CD4-positive, alpha-beta T cell treated with Interleukin-6 for 4 hours (primary cell): ENCODE measurements at regions not wholly inside any gene's neighbourhood (a gene's known extent, or its start where the extent isn't known, plus 50 kb on each side); places are given as distances from the start of the nearest gene placed in this dataset.
A peak's percentile ranks its signal among the peaks of the same experiment; 100 is the strongest.
"Not testable (repeated sequence)": the region's sequence is repeated elsewhere in the genome, so short reads cannot be mapped to it uniquely, and the experiment has no call there.

Experiments used
- DNase-seq: peaks from one replicate; pipeline ENCODE4 v3.0.0-alpha.2; 2020; ENCODE audit warnings: mixed read lengths

DNA sequence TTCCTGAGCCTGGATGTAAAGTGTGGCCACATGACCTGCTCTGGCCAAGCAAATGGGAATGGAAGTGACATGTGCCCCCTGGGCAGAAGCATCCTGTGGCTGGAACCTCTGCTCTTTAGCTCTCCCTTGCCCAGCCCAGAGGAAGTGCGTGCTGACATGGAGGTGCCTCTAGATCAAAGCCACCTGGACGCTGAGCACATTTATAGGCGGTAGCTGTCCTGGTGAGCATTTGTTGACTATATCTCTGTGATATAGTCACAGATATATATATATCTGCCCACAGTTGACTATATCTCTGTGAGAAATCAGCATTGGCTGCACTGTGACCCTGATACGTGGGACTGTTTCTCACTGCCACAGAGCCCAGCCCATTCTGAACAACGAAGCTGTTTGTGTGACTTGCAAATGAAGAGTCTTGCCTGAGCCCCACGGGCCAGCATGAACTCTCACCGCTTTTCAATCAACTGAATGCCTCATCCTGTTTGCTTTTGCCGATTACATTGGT is 118.8 kb downstream of the C16orf95 start:
- no peak for DNase-seq

DNA sequence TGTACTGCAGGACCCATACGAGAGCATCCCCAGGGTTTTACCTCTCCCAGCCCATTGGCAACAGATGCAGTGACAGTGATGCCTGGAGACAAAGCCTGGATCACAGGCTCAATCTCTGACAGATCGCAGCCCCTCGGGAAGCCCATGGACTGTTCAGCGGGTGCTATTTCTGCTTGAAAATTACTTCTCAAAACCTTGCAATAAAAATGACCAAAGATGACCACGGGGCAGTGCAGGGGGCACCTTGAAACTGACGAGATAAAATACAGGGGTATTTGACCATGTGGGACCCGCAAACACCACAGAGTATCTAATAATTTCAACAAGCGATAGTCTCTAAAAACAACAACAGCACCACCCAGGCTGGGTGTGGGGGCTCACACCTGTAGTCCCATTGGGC is 118.3 kb downstream of the C16orf95 start:
- no peak for DNase-seq

DNA sequence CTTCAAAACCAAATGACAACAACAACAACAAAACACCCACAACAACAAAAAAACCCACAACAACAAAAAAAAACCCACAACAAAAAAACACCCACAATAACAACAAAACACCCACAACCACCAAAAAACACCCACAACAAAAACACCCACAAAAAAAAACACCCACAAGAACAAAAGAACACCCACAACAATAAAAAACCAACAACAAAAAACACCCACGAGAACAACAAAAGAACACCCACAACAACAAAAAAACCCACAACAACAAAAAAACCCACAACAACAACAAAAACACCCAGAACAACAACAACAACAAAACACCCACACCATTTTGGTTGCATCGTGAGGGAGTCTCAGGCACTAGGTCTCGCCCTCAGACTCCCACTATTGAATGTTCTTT is 117.8 kb downstream of the C16orf95 start:
- DNase-seq = no peak

DNA sequence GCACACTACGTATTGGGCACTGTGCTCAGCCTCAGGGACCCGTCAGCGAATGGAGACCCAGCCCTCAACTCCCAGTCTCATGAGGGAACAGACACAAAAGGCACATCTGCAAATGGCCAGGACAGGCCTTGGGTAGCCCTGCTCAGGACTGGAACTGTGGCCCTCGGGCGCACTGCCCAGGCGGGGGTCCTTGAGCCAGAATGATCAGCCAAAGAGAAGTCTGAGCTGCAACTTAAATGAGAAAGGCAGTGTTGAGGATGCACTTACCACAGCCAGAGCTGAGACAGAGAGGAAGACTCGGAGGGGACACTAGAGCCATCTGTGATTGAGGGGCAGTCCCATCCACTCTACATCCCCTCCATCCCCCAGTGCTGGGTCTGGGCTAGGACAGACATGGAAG is 117.3 kb downstream of the C16orf95 start:
- DNase-seq = no peak

DNA sequence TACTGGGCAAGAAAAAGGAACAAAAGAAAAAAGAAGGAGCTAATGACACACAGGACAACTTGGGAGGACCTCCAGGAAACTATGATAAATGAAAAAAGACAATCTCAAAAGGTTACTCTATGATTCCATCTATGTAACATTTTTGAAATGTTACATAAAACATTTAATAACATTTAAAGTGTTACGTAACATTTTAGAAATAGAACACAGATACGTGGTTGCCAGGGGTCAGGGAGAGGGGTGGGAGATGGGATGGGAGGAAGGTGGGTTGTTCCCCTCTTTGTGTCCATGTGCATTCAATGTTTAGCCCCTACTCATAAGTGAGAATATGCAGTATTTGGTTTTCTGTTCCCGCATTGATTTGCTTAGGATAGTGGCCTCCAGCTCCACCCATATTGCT is 116.6 kb downstream of the C16orf95 start:
- DNase-seq = no peak

DNA sequence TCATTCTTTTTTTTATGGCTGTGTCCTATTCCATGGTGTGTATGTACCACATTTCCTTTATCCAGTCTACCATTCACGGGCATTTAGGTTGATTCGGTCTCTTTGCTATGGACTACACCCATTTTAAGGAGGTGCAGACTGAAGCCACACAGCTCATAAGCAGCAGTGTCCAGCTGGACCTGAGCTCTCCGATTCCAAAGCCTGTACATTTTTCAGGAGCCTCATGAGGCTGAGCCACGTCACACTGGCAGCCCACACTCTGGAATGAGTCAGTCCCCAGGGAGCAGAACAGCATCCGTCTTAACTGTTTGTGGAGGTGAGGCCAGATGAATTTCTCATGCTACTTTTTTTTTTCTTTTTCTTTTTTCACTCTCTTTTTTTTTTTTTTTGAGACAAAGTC is 116.1 kb downstream of the C16orf95 start:
- no peak for DNase-seq

DNA sequence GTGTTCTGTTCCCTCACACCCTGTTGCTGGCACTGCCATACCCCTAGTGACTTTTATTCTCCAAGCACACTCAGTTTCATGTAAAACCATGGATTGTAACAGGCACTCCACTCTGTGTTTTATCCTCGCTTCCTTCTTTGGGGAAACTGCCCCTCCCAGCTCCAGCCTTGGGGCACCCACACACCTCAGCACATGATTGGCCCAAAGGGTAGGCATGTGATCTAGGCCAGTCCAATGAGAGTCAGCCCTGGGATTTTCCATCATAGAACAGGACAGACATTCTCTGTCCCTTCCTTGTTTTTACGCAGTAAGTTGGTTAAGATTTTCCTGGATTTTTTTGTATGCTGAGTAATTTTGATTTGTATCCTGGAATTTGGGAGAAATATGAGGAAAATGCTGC is 115.4 kb downstream of the C16orf95 start:
- DNase-seq = no peak

DNA sequence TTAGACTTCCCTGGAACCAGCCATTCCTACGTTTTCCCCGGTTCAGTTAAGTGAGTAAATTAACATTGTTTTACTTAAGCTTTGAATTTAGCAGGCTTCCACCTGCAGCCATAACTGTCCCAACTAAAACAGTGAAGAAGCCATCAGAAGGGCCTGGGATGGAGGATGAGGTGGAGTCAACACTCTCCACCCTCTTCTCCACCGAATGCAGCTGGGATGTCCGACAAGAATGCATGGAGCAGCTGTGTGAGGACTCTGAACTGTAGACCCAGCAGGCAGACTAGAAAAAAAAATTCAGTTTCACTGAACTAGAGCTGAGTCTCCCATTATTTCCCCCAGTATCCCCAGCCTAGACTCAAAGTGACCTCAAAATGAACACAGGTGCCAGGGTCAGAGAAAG is 114.8 kb downstream of the C16orf95 start:
- no peak for DNase-seq

DNA sequence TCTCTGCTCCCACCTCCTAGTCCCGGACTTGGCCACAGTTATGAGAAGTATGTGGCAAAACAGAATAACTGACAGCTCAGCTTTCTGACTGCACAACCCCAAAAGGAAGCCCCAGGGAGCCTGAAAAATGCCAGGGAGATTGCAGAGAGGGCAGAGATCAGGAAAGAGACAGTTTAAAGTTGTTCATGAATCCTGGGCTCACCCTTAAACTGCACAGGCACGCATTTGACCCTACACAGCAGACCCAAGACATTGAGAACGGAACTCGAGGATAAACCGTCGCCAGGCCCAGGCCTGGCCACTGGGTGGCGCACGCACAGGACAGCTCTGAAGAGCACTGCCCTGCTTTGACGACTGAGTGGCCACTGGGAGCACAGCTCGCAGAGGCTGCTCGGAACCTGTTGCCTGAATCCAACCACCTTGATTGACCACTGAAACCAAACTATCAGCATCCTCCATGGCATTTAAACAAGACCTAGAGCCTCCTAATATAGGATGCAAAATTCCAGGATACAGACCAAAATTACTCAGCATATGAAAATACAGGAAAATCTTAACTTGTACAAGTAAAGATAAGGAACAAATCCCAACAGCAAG is 114.0 kb downstream of the C16orf95 start:
- DNase-seq = peak; percentile 39

DNA sequence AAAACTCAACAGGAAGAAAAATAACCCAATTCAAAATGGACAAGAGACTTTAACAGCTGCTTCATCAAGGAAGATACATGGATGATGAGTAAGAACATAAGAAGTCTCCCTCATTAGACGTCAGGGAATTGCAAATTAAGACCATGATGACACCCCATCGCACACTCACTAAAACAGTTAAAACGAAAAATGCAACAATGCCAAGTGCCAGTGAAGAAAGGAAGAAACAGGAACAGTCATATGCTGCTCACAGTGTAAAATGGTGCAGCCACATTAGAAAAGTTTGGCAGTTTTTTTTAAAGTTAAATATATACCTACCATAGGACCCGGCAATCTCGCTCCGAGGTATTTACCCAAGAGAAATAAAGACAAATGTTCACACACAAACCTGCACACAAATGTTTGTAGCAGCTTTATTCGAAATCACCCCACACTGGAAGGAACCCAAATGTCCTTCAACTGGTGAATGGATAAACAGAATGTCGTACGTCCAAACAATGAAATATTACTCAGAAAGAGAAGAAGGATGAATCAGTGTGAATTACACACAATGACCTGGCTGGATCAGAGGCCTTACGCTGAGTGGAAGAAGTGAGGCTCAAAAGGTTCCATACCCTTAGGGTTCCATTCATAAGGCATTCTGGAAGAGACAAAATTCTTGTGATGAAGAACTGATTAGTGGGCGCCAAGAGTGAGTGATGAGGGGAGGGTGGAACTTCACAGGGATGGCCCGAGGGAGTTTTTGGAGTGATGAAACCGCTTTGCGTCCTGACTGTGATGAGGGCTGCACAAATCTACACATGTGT is 110.3 kb downstream of the C16orf95 start:
- no peak for DNase-seq

DNA sequence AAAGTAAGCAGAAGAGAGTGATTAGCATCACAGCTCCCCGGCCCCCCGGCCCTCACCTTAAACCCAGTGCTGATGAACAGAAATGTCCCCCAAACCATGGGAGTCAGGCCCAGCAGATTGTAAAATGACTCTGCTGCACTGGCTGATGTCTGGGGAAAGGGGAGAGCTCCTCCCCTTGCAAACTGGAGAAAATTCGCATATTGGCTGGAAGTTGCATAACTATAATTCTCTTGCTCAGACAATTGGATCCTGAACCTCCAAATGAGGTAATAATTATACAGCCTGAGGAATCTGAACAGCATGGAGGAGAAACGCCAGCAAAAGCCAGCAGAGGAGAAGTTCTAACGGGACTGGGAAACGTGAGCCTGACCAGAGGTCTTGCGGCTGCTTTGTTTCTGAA is 109.7 kb downstream of the C16orf95 start:
- no peak for DNase-seq

DNA sequence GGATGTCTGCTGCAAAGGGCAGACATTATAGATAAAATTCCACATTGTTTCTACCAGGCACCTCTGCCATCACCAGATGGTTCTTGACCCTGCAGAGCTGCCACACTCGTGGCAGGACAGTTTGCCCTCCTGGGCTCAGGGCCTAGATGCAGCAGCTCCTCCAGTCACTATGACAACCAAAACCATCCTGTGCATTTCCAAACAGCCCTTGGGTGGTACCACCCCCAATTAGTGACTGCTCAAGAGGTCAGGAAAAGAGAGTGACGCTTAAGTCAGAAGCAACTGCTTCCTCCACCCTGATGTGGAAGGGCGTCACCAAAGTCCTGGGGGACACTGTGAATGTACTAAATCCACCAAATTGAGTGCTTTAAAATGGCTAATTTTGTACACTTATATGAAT is 109.2 kb downstream of the C16orf95 start:
- DNase-seq = no peak

DNA sequence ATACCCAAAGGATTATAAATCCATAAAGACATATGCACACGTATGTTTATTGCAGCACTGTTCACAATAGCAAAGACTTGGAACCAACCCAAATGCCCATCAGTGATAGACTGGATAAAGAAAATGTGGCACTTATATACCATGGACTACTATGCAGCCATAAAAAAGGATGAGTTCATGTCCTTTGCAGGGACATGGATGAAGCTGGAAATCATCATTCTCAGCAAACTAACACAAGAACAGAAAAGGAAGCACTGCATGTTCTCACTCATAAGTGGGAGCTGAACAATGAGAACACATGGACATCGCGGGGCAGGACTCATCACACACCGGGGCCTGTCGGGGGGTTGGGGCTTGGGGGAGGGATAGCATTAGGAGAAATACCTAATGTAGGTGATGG is 108.2 kb downstream of the C16orf95 start:
- not testable (repeated sequence) for DNase-seq

DNA sequence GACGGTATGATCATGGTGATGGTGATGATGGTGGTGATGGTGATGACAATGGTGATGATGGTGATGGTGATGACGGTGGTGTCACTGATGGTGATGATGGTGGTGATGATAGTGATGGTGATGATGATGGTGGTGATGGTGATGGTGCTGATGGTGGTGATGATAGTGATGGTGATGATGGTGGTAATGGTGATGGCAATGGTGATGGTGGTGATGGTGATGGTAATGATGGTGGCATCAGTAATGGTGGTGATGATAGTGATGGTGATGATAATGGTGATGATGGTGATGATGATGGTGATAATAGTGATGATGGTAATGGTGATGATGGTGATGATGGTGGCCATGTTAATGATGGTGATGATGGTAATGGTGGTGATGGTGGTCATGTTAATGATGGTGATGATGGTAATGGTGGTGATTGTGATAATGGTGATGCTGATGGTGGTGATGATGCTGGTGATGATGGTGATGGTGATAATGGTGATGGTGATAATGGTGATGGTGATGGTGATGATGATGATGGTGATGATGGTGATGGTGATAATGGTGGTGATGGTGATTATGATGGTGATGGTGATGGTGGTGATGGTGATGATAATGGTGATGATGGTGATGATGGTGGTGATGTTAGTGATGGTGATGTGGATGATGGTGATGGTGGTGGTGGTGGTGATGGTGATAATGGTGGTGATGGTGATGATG is 107.2 kb downstream of the C16orf95 start:
- no peak for DNase-seq

DNA sequence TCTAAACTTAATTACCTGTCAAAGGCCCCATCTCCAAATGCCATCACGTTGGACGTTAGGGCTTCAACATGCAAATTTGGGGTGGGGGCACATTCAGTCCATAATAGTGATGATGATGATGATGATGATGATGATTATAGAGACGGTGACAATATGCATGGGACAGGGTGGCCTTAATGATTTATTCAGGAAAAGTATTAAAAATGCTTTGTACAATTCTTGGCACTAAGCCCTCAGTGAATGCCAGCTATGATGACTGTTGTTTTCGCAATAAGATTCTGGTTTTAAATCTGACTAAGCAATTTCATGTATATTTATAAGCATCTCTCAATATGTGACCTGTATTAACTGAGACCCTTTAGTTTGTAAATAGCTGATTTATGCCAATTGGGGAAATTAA is 106.3 kb downstream of the C16orf95 start:
- no peak for DNase-seq

DNA sequence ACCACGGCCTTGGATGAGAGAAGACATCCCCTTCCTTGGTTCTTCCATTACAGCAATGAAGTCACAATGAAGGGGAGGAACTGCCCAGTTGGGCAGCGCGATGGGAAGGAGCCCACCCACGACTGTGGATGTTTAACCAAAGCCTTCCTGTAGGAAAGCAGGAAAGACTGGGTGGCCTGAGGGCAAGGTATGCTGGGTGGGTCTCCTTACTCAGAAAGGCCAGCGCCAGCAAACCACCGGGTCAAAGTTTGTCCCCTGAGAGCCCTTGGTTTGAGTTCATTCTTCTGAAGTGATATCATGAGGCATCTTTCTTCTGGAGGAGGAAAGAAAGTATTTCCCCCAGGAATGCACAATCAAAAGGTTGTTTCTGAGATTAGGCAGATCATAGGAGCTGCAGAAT is 105.2 kb downstream of the C16orf95 start:
- DNase-seq = no peak

DNA sequence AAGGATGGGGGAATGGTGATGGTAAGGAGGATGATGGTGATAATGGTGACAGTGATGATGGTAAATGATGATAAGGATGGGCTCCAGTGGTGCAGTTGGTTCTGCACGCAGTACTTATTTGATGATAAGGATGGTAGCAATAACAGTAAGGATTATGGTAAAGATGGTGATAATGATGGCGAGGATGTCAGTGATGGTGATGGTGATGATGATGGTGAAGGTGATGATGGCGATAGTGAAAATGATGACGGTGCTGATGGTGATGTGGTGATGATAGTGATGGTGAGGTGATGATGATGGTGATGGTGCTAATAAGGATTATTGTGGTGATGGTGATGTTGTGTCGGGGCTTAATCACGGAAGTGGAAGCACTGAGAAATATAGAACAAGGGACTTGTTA is 103.7 kb downstream of the C16orf95 start:
- DNase-seq = no peak

DNA sequence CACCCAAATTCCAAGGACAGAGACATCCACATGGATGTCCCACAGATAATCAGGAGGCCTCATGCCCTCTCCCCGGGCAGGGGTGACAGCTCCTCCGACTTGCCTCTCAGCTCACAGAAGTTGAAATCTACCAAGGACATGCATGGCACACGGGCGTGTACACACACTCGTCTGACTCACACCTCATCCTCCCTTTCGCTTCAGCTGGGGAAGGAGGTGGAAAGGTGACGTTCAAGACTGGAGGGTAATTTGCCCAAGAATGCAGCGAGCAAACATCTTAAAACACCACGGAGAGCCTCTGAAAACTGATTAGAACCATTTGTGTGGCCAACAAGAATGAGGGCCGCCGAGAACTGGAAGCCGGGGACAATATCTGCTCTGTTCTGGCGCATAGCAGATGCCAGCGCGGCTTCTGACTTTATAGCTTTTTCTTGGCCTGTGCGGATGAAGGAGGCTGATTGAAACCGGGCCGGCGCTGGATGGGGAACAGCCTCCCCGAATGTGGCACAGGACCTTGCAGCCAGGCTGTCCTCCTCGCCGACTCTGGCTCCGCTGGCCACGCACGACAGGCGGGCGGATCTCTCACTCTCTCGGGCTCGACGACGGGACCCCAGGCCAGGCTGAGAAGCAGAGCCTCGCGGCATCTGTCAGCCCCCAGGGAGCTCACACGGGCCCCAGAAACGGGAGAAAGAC is 100.9 kb downstream of the C16orf95 start:
- DNase-seq = no peak

DNA sequence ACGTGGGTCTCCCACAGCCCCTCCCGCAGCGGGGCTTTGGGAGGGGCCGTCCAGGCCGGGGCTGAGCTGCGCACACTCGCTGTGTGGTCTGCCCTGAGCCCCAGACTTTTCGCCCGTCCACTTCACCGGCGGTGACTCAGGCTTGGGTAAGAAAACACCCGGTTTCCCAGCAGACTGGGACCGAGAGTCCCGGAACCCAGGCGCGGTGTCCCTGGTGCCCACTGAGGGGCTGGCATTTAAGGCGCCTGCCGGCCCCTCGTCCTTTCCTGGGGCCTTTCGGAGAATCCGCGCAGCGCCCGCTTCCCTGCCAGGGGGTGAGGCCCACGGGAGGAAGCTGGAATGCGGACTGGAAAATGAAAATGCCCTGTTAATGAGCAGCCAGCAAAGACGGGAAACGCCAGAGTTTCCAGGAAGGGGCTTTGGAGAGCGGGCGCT is 100.3 kb downstream of the C16orf95 start:
- no peak for DNase-seq

DNA sequence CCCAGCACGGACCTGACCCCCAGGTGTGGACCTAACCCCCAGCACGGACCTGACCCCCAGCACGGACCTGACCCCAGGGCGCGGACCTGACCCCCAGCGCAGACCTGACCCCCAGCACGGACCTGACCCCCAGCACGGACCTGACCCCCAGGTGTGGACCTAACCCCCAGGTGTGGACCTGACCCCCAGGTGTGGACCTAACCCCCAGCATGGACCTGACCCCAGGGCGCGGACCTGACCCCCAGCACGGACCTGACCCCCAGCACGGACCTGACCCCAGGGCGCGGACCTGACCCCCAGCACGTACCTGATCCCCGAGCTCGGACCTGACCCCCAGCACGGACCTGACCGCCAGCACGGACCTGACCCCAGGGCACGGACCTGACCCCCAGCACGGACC is 99.4 kb downstream of the C16orf95 start:
- not testable (repeated sequence) for DNase-seq

DNA sequence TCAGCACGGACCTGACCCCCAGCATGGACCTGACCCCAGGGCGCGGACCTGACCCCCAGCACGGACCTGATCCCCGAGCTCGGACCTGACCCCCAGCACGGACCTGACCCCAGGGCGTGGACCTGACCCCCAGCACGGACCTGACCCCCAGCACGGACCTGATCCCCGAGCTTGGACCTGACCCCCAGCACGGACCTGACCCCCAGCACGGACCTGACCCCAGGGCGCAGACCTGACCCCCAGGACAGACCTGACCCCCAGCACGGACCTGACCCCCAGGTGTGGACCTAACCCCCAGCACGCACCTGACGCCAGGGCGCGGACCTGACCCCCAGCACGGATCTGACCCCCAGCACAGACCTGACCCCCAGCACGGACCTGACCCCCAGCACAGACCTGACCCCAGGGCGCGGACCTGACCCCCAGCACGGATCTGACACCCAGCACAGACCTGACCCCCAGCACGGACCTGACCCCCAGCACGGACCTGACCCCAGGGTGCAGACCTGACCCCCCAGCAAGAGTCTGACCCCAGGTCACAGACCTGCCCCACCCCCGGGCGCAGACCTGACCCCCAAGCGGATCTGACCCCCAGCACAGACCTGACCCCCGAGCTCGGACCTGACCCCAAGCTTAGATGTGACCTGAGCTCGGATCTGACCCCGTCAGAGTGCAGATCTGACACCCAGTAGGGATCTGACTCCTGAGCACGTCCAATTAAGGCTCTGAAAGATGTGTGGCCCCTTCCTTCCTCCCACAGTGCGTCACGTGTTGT is 98.7 kb downstream of the C16orf95 start:
- DNase-seq = no peak

DNA sequence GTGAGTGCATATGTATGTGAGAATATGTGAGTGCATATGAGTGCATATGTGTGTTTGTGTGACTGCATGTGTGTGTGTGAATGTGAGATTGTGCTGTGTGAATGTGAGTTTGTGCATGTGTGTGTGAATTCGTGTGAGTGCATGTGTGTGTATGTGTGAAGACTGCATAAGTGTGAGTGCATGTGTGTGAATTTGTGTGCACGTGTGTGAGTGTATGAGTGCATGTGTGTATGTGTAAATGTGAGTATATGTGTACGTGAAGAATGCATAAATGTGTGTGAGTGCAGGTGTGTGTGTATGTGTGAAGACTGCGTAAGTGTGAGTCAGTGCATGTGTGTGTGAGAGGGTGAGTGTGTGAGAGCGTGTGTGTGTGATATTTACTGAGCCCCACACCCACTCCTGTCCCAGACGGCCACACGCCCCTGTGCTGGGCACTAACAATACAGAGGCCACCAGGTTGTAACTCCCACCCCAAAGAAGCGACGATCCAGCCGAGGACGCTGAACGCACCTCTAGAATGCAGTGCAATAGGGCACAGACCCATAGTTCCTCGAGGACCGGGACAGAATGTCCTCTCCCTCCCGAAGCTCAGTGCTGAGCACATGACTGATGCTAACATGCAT is 97.8 kb downstream of the C16orf95 start:
- DNase-seq = no peak
